ENCODE measurements at regions not wholly inside any gene's neighbourhood (a gene's known extent, or its start where the extent isn't known, plus 50 kb on each side); places are given as distances from the start of the nearest gene placed in this dataset.

GRCh38 chr12:5230861-5231260 lies 187.2 kb downstream of the KCNA5 start:
- Histone ChIP-seq H3K4me3 (ENCODE audit: low read length) (no peak overlapping the region), H3K36me3 (ENCODE audit: insufficient read depth, low read length) (no peaks in the 10 kb centered on the region), H3K27me3 (ENCODE audit: control insufficient read depth in 1 of 2, insufficient read depth in 2 of 2, low read length in 2 of 2) (peaks cover 0 to 7% of the 10 kb centered on the region in 2 experiments), H3K4me1 (ENCODE audit: insufficient read depth, low read length) (no peaks in the 10 kb centered on the region), H3K9me3 (ENCODE audit: control insufficient read depth in 1 of 2, insufficient read depth in 1 of 2, low read length in 2 of 2) (peaks cover 0 to 23% of the 10 kb centered on the region in 2 experiments), H3K27ac (ENCODE audit: low read depth in 1 of 2, low read length in 2 of 2) (no peak overlapping the region)
- ChIA-PET CTCF (no interaction called here), POLR2A (no interaction called here)
- intact Hi-C loops (cut with DNase I, micrococcal nuclease), result no loop called here
- H3K4me1 Mint-ChIP-seq (ENCODE audit: low read depth), result no peaks in the 10 kb centered on the region
- no peaks in the 10 kb centered on the region for H3K36me3 Mint-ChIP-seq (ENCODE audit: low read depth)
- no peak overlapping the region for H3K4me3 Mint-ChIP-seq
- H3K9me3 Mint-ChIP-seq, result peaks cover 10% of the 10 kb centered on the region
- ATAC-seq (ENCODE audit: poor library complexity) (no peak), DNase-seq (no peak)
- H3K27me3 Mint-ChIP-seq, result peaks cover 18% of the 10 kb centered on the region
- H3K27ac Mint-ChIP-seq, result no peak overlapping the region
- TF ChIP-seq, protein P1, sequence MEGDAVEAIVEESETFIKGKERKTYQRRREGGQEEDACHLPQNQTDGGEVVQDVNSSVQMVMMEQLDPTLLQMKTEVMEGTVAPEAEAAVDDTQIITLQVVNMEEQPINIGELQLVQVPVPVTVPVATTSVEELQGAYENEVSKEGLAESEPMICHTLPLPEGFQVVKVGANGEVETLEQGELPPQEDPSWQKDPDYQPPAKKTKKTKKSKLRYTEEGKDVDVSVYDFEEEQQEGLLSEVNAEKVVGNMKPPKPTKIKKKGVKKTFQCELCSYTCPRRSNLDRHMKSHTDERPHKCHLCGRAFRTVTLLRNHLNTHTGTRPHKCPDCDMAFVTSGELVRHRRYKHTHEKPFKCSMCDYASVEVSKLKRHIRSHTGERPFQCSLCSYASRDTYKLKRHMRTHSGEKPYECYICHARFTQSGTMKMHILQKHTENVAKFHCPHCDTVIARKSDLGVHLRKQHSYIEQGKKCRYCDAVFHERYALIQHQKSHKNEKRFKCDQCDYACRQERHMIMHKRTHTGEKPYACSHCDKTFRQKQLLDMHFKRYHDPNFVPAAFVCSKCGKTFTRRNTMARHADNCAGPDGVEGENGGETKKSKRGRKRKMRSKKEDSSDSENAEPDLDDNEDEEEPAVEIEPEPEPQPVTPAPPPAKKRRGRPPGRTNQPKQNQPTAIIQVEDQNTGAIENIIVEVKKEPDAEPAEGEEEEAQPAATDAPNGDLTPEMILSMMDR (IDR thresholded peaks at IDR 0.05), result no peak

- H3K4me3 Mint-ChIP-seq, result no peak overlapping the region
- Histone ChIP-seq H3K36me3 (ENCODE audit: insufficient read depth, low read length) (no peaks in the 10 kb centered on the region), H3K27ac (ENCODE audit: low read depth in 1 of 2, low read length in 2 of 2) (no peak overlapping the region), H3K4me1 (ENCODE audit: insufficient read depth, low read length) (no peaks in the 10 kb centered on the region), H3K27me3 (ENCODE audit: control insufficient read depth in 1 of 2, insufficient read depth in 2 of 2, low read length in 2 of 2) (peaks cover 0 to 7% of the 10 kb centered on the region in 2 experiments), H3K4me3 (ENCODE audit: low read length) (no peak overlapping the region), H3K9me3 (ENCODE audit: control insufficient read depth in 1 of 2, insufficient read depth in 1 of 2, low read length in 2 of 2) (peaks cover 0 to 23% of the 10 kb centered on the region in 2 experiments)
- DNase-seq, result no peak
- H3K27ac Mint-ChIP-seq, result no peak overlapping the region
- POLR2A ChIA-PET, result no interaction called here
- peaks cover 18% of the 10 kb centered on the region for H3K27me3 Mint-ChIP-seq
- CTCF ChIA-PET, result no interaction called here
- TF ChIP-seq, protein P1 (IDR thresholded peaks at IDR 0.05), result no peak
- H3K9me3 Mint-ChIP-seq, result peaks cover 10% of the 10 kb centered on the region
- no peaks in the 10 kb centered on the region for H3K4me1 Mint-ChIP-seq (ENCODE audit: low read depth)
- ATAC-seq (ENCODE audit: poor library complexity), result no peak
- intact Hi-C loops (cut with DNase I, micrococcal nuclease), result no loop called here
- H3K36me3 Mint-ChIP-seq (ENCODE audit: low read depth), result no peaks in the 10 kb centered on the region
Measured at GRCh38 chr12:5232291-5232690, 188.6 kb downstream of the KCNA5 start.

DNA sequence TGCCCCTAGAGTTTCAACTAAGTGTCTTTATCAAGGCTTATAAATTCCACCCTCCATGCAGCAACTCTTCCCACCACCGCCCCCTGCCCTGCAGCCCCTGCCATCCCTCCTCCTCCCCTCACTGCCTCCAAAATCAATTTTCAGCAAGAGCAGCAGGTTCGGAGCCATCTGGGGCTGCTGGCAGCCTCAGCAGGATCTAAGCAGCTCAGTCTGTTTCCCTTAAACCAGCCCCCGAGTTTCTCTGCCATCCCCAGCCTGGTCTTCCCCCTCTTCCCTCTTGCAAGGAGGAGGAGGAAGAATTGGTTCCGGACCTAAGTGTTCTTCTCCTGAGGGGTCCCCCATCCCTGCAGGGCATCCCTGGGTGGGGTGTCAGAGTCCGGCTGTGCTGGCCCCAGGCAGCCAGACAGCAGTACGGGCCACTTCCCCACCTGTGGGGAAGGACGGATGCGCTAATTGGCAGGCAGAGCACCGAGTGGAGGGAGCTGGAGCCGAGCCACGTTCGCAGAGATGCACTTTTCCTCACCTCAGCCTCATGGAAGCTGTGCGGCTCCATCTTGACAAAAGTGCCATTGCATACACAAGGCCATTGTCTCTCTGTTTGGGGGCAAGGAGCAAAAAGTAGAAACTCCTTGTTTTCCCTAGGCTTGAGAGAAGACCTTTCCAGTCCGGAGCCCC lies 189.3 kb downstream of the KCNA5 start:
- TF ChIP-seq, protein P1 (IDR thresholded peaks at IDR 0.05), result no peak
- Mint-ChIP-seq H3K4me1 (ENCODE audit: low read depth) (no peaks in the 10 kb centered on the region), H3K9me3 (peaks cover 10% of the 10 kb centered on the region), H3K27me3 (peaks cover 18% of the 10 kb centered on the region), H3K4me3 (no peak overlapping the region), H3K27ac (no peak overlapping the region), H3K36me3 (ENCODE audit: low read depth) (no peaks in the 10 kb centered on the region)
- ATAC-seq (ENCODE audit: poor library complexity) (no peak), DNase-seq (no peak)
- intact Hi-C loops (cut with DNase I, micrococcal nuclease), result no loop called here
- H3K4me3 ChIP-seq (ENCODE audit: low read length), result no peak overlapping the region
- H3K27ac ChIP-seq (ENCODE audit: low read depth in 1 of 2, low read length in 2 of 2), result no peak overlapping the region
- H3K27me3 ChIP-seq (ENCODE audit: control insufficient read depth in 1 of 2, insufficient read depth in 2 of 2, low read length in 2 of 2), result peaks cover 0 to 7% of the 10 kb centered on the region in 2 experiments
- ChIA-PET CTCF (no interaction called here), POLR2A (no interaction called here)
- H3K4me1 ChIP-seq (ENCODE audit: insufficient read depth, low read length), result no peaks in the 10 kb centered on the region
- H3K9me3 ChIP-seq (ENCODE audit: control insufficient read depth in 1 of 2, insufficient read depth in 1 of 2, low read length in 2 of 2), result peaks cover 0 to 19% of the 10 kb centered on the region in 2 experiments
- H3K36me3 ChIP-seq (ENCODE audit: insufficient read depth, low read length), result no peaks in the 10 kb centered on the region

Measured in CD4-positive, alpha-beta T cell (primary cell).